T47D (cell line): ENCODE measurements at regions not wholly inside any gene's neighbourhood (a gene's known extent, or its start where the extent isn't known, plus 50 kb on each side); places are given as distances from the start of the nearest gene placed in this dataset.

Experiments
- DNase-seq, 2 experiments: peaks; one replicate each; pipeline versions ENCODE4 v3.0.0 to v3.0.0-alpha.2; 2011 to 2012; ENCODE audit warnings: low read depth in 1 of 2, low spot score in 1 of 2
- JUND ChIP-seq: IDR thresholded peaks from 2 replicates; pipeline ENCODE4 v1.6.1; 2012; ENCODE audit warnings: low read depth
- in situ Hi-C: cut with HindIII; loops from 2 replicates; pipeline ENCODE4 v1.10.0; 2016; ENCODE audit warnings: low sequenced_read_pairs, low pct_unique_long_range_greater_than_20kb

- no peak for TF ChIP-seq JUND
- no peak for DNase-seq
- in situ Hi-C loops: no loop called here
These were observed 127.8 kb upstream of the NR4A3 start for GRCh38 chr9:99693888-99694287.

- TF ChIP-seq JUND: no peak
- DNase-seq: no peak
- in situ Hi-C loops: no loop called here
These were observed 127.3 kb upstream of the NR4A3 start for GRCh38 chr9:99694393-99694792.

- in situ Hi-C loops: no loop called here
- DNase-seq: no peak
- no peak for TF ChIP-seq JUND
These were observed 122.3 kb upstream of the NR4A3 start for GRCh38 chr9:99699396-99699795.

GRCh38 chr9:99712214-99712613, 109.5 kb upstream of the NR4A3 start:
- DNase-seq: no peak
- TF ChIP-seq JUND: no peak
- in situ Hi-C loops: no loop called here

- in situ Hi-C loops: no loop called here
- no peak for DNase-seq
- no peak for TF ChIP-seq JUND
These were observed 107.8 kb upstream of the NR4A3 start for GRCh38 chr9:99713838-99714306.

- no peak for DNase-seq
- in situ Hi-C loops: no loop called here
- no peak for TF ChIP-seq JUND
These were observed 103.1 kb upstream of the NR4A3 start for GRCh38 chr9:99718631-99719030.

GRCh38 chr9:99720455-99721050, 101.1 kb upstream of the NR4A3 start:
- no peak for DNase-seq
- TF ChIP-seq JUND: no peak
- in situ Hi-C loops: no loop called here

GRCh38 chr9:99721898-99722297, 99.8 kb upstream of the NR4A3 start:
- no peak for TF ChIP-seq JUND
- in situ Hi-C loops: no loop called here
- DNase-seq: no peak

- in situ Hi-C loops: no loop called here
- DNase-seq: no peak
These were observed 98.8 kb upstream of the NR4A3 start for GRCh38 chr9:99722877-99723276.

GRCh38 chr9:99724640-99725039, 97.0 kb upstream of the NR4A3 start:
- DNase-seq: no peak
- no peak for TF ChIP-seq JUND
- in situ Hi-C loops: no loop called here

More at GRCh38 chr9:99722877-99723276, 98.8 kb upstream of the NR4A3 start:
- no peak for TF ChIP-seq JUND

- in situ Hi-C loops: no loop called here
- DNase-seq: no peak
- TF ChIP-seq JUND: no peak
These were observed 95.8 kb upstream of the NR4A3 start for GRCh38 chr9:99725852-99726251.

GRCh38 chr9:99726758-99727157, 94.9 kb upstream of the NR4A3 start:
- in situ Hi-C loops: no loop called here
- DNase-seq: no peak
- TF ChIP-seq JUND: no peak

- in situ Hi-C loops: no loop called here
- TF ChIP-seq JUND: no peak
- DNase-seq: no peak
These were observed 91.6 kb upstream of the NR4A3 start for GRCh38 chr9:99730062-99730461.

- DNase-seq: no peak
- in situ Hi-C loops: no loop called here
- TF ChIP-seq JUND: no peak
These were observed 89.7 kb upstream of the NR4A3 start for GRCh38 chr9:99731950-99732349.
